WTC11 (cell line): ENCODE measurements at regions not wholly inside any gene's neighbourhood (a gene's known extent, or its start where the extent isn't known, plus 50 kb on each side); places are given as distances from the start of the nearest gene placed in this dataset.

Experiments used
- ATAC-seq: fragments of 200-7000 bp; cut with Tn5 transposase; 2 replicates; pipeline ENCODE4 v1.10.0; 2021; ENCODE audit warnings: mild to moderate bottlenecking, moderate library complexity
- CTCF ChIA-PET: fragments of 300-600 bp; sonication (Branson Sonifier 250); formaldehyde crosslinking; loops from one replicate; lab custom pipeline; 2021; ENCODE audit warnings: antibody characterized with exemption; lab: Charles Lee
- POLR2A ChIA-PET: fragments of 350-600 bp; sonication (Branson Sonifier 250); formaldehyde crosslinking; loops from one replicate; lab custom pipeline; 2021; ENCODE audit warnings: antibody characterized with exemption; lab: Charles Lee
- DNase-seq: peaks from one replicate; pipeline ENCODE4 v3.0.0; 2021; ENCODE audit warnings: low spot score
- H3K27ac Mint-ChIP-seq: 2 replicates; pipeline ENCODE4 v1.8.0; 2021; ENCODE audit warnings: mixed read lengths
- H3K27me3 Mint-ChIP-seq: 2 replicates; pipeline ENCODE4 v1.8.0; 2021; ENCODE audit warnings: low read depth, mild to moderate bottlenecking, moderate library complexity, mixed read lengths
- H3K36me3 Mint-ChIP-seq: 2 replicates; pipeline ENCODE4 v1.8.0; 2021; ENCODE audit warnings: mixed read lengths
- H3K4me1 Mint-ChIP-seq: 2 replicates; pipeline ENCODE4 v1.8.0; 2022; ENCODE audit warnings: mixed read lengths
- H3K4me3 Mint-ChIP-seq: 2 replicates; pipeline ENCODE4 v1.8.0; 2021; ENCODE audit warnings: mild to moderate bottlenecking, moderate library complexity, mixed read lengths
- H3K9me3 Mint-ChIP-seq: 2 replicates; pipeline ENCODE4 v1.8.0; 2021; ENCODE audit warnings: mixed read lengths
- AFF4 ChIP-seq: sonication (generic); formaldehyde crosslinking; IDR thresholded peaks from 2 replicates; pipeline ENCODE4 v1.8.1; 2023; ENCODE audit warnings: mild to moderate bottlenecking, missing genetic modification reagents, borderline replicate concordance
- CREM ChIP-seq: sonication (generic); formaldehyde crosslinking; IDR thresholded peaks from 2 replicates; pipeline ENCODE4 v1.8.1; 2022; ENCODE audit warnings: mild to moderate bottlenecking, missing genetic modification reagents, moderate library complexity
- ERG ChIP-seq: fragments of 250-450 bp; sonication (Bioruptor Pico); IDR thresholded peaks from 2 replicates; pipeline ENCODE4 v1.8.0; 2021; ENCODE audit warnings: mild to moderate bottlenecking
- FOXP1 ChIP-seq: sonication (generic); formaldehyde crosslinking; IDR thresholded peaks from 2 replicates; pipeline ENCODE4 v1.8.0; 2022; ENCODE audit warnings: missing genetic modification reagents, mild to moderate bottlenecking, moderate library complexity, borderline replicate concordance
- GABPB1 ChIP-seq: sonication (generic); formaldehyde crosslinking; IDR thresholded peaks from 2 replicates; pipeline ENCODE4 v1.8.1; 2023; ENCODE audit warnings: mild to moderate bottlenecking, missing genetic modification reagents
- GRHL2 ChIP-seq: fragments of 250-450 bp; sonication (Bioruptor Pico); IDR thresholded peaks from 2 replicates; pipeline ENCODE4 v1.8.0; 2022; ENCODE audit warnings: mild to moderate bottlenecking, moderate library complexity; ENCODE audit not compliant: insufficient replicate concordance, severe bottlenecking
- GTF2I ChIP-seq: fragments of 250-450 bp; sonication (Bioruptor Pico); conservative IDR thresholded peaks from 2 replicates; pipeline ENCODE4 v1.4.0; 2021; ENCODE audit warnings: mild to moderate bottlenecking
- IRF2 ChIP-seq: sonication (generic); formaldehyde crosslinking; IDR thresholded peaks from 2 replicates; pipeline ENCODE4 v1.8.0; 2022; ENCODE audit warnings: low read depth, missing genetic modification reagents, borderline replicate concordance
- NR1H2 ChIP-seq: sonication (generic); formaldehyde crosslinking; IDR thresholded peaks from 2 replicates; pipeline ENCODE4 v1.9.0; 2021; ENCODE audit warnings: mild to moderate bottlenecking, moderate library complexity, missing genetic modification reagents
- NR2C2 ChIP-seq: sonication (generic); formaldehyde crosslinking; IDR thresholded peaks from 2 replicates; pipeline ENCODE4 v1.8.0; 2022; ENCODE audit warnings: mild to moderate bottlenecking, missing genetic modification reagents
- OVOL2 ChIP-seq: fragments of 250-450 bp; sonication (Bioruptor Pico); IDR thresholded peaks from 2 replicates; pipeline ENCODE4 v1.9.0; 2021; ENCODE audit warnings: mild to moderate bottlenecking, borderline replicate concordance
- RORB ChIP-seq: fragments of 250-450 bp; sonication (Bioruptor Pico); IDR thresholded peaks from 2 replicates; pipeline ENCODE4 v1.9.0; 2021; ENCODE audit warnings: mild to moderate bottlenecking
- SMAD4 ChIP-seq: sonication (generic); formaldehyde crosslinking; IDR thresholded peaks from 2 replicates; pipeline ENCODE4 v1.8.0; 2022; ENCODE audit warnings: mild to moderate bottlenecking, missing genetic modification reagents
- TCF7 ChIP-seq: sonication (generic); formaldehyde crosslinking; IDR thresholded peaks from 2 replicates; pipeline ENCODE4 v1.8.0; 2022; ENCODE audit warnings: mild to moderate bottlenecking, low read depth, missing genetic modification reagents, moderate library complexity
- ZMAT4 ChIP-seq: fragments of 250-450 bp; sonication (Bioruptor Pico); IDR thresholded peaks from 2 replicates; pipeline ENCODE4 v1.9.0; 2021; ENCODE audit warnings: mild to moderate bottlenecking
- ZNF138 ChIP-seq: sonication (generic); formaldehyde crosslinking; conservative IDR thresholded peaks from 2 replicates; pipeline ENCODE4 v1.8.1; 2022; ENCODE audit warnings: mild to moderate bottlenecking, moderate library complexity, missing genetic modification reagents
- ZNF416 ChIP-seq: fragments of 250-450 bp; sonication (Bioruptor Pico); IDR thresholded peaks from 2 replicates; pipeline ENCODE4 v1.9.0; 2021; ENCODE audit warnings: mild to moderate bottlenecking, inconsistent platforms
- TF ChIP-seq, protein P1 (sequence below): sonication (generic); formaldehyde crosslinking; IDR thresholded peaks from 2 replicates; pipeline ENCODE4 v1.8.0; 2023; ENCODE audit warnings: mild to moderate bottlenecking, missing genetic modification reagents
- TF ChIP-seq, protein P2 (sequence below): fragments of 250-450 bp; sonication (Bioruptor Pico); IDR thresholded peaks from 2 replicates; pipeline ENCODE4 v2.1.2; 2022; ENCODE audit warnings: mild to moderate bottlenecking, moderate library complexity

DNA sequence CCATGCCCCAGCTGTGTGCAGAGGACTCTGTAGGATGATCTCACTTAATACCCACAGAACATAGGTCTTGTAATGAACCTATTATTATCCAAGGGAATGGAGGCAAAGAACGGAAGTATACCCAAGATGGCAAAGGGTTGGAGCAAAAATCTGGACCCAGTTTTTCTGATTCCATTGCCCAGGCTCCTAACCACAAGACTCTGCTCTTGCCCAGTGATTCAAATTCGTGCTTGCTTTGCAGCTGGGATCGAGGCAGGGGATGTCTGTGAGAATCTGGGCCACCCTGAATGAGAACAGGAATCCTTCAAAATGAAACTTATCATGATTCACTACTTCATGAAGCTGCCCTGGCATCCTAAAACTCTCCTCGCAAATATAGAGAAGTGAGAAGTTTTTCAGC lies 97.5 kb upstream of the KCNJ6 start:
- no peak overlapping the region for H3K27ac Mint-ChIP-seq
- POLR2A ChIA-PET: no interaction called here

More for the DNA sequence above, 97.5 kb upstream of the KCNJ6 start:
- Mint-ChIP-seq H3K36me3 (peaks cover 7% of the 10 kb centered on the region; the same call in 1 of the 2 replicates), H3K4me3 (no peak overlapping the region), H3K27me3 (no peaks in the 10 kb centered on the region; the same call in none of the 2 replicates), H3K4me1 (no peaks in the 10 kb centered on the region), H3K9me3 (peaks cover 18% of the 10 kb centered on the region)
- DNase-seq (no peak), ATAC-seq (no peak)
- CTCF ChIA-PET: no interaction called here
- TF ChIP-seq GRHL2 (CRISPR knock-in tag): no peak
- no peak for TF ChIP-seq ZMAT4 (CRISPR knock-in tag)
- TF ChIP-seq, protein P1, sequence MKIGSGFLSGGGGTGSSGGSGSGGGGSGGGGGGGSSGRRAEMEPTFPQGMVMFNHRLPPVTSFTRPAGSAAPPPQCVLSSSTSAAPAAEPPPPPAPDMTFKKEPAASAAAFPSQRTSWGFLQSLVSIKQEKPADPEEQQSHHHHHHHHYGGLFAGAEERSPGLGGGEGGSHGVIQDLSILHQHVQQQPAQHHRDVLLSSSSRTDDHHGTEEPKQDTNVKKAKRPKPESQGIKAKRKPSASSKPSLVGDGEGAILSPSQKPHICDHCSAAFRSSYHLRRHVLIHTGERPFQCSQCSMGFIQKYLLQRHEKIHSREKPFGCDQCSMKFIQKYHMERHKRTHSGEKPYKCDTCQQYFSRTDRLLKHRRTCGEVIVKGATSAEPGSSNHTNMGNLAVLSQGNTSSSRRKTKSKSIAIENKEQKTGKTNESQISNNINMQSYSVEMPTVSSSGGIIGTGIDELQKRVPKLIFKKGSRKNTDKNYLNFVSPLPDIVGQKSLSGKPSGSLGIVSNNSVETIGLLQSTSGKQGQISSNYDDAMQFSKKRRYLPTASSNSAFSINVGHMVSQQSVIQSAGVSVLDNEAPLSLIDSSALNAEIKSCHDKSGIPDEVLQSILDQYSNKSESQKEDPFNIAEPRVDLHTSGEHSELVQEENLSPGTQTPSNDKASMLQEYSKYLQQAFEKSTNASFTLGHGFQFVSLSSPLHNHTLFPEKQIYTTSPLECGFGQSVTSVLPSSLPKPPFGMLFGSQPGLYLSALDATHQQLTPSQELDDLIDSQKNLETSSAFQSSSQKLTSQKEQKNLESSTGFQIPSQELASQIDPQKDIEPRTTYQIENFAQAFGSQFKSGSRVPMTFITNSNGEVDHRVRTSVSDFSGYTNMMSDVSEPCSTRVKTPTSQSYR (CRISPR knock-in tag): no peak
- no peak for TF ChIP-seq TCF7 (CRISPR knock-in tag)
- TF ChIP-seq OVOL2 (CRISPR knock-in tag): no peak
- no peak for TF ChIP-seq ZNF138 (CRISPR knock-in tag)
- no peak for TF ChIP-seq NR2C2
- no peak for TF ChIP-seq IRF2
- TF ChIP-seq GTF2I (CRISPR knock-in tag): no peak
- TF ChIP-seq ERG: no peak
- TF ChIP-seq FOXP1: no peak
- TF ChIP-seq, protein P2, sequence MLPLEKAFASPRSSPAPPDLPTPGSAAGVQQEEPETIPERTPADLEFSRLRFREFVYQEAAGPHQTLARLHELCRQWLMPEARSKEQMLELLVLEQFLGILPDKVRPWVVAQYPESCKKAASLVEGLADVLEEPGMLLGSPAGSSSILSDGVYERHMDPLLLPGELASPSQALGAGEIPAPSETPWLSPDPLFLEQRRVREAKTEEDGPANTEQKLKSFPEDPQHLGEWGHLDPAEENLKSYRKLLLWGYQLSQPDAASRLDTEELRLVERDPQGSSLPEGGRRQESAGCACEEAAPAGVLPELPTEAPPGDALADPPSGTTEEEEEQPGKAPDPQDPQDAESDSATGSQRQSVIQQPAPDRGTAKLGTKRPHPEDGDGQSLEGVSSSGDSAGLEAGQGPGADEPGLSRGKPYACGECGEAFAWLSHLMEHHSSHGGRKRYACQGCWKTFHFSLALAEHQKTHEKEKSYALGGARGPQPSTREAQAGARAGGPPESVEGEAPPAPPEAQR (CRISPR knock-in tag): no peak
- no peak for TF ChIP-seq NR1H2 (CRISPR knock-in tag)
- TF ChIP-seq ZNF416: no peak
- no peak for TF ChIP-seq AFF4 (CRISPR knock-in tag)
- no peak for TF ChIP-seq CREM (CRISPR knock-in tag)
- TF ChIP-seq GABPB1 (CRISPR knock-in tag): no peak
- TF ChIP-seq SMAD4: no peak
- no peak for TF ChIP-seq RORB
